ENCODE measurements at regions not wholly inside any gene's neighbourhood (a gene's known extent, or its start where the extent isn't known, plus 50 kb on each side); places are given as distances from the start of the nearest gene placed in this dataset.

DNA sequence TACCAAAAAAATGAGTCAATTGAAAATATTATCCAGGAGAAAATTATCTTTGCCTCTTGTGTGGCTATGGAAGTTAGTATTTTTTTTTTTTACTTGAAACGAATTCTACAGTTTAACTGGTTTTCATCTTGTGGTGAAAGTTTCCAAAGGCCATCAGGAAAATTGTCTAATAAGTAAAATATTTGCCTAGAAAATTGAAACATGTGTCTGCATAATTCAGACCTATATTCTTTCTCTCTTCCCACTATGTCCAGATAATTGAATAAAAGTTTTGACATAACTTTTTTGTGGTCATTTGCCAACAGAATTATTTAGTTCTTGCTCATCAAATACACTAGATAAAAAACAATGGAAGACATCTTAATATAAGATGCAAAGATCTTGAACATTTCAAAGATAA, 321.5 kb upstream of the RPS23 start:
- TF ChIP-seq, protein P1, sequence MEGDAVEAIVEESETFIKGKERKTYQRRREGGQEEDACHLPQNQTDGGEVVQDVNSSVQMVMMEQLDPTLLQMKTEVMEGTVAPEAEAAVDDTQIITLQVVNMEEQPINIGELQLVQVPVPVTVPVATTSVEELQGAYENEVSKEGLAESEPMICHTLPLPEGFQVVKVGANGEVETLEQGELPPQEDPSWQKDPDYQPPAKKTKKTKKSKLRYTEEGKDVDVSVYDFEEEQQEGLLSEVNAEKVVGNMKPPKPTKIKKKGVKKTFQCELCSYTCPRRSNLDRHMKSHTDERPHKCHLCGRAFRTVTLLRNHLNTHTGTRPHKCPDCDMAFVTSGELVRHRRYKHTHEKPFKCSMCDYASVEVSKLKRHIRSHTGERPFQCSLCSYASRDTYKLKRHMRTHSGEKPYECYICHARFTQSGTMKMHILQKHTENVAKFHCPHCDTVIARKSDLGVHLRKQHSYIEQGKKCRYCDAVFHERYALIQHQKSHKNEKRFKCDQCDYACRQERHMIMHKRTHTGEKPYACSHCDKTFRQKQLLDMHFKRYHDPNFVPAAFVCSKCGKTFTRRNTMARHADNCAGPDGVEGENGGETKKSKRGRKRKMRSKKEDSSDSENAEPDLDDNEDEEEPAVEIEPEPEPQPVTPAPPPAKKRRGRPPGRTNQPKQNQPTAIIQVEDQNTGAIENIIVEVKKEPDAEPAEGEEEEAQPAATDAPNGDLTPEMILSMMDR (IDR thresholded peaks at IDR 0.05 in 8 of 11, conservative IDR thresholded peaks at IDR 0.05 in 3 of 11) = no peak
- no peak for TF ChIP-seq POLR2A (IDR thresholded peaks at IDR 0.05)
